GM18505 (cell line): ENCODE measurements at regions not wholly inside any gene's neighbourhood (a gene's known extent, or its start where the extent isn't known, plus 50 kb on each side); places are given as distances from the start of the nearest gene placed in this dataset.
"Not testable (repeated sequence)": the region's sequence is repeated elsewhere in the genome, so short reads cannot be mapped to it uniquely, and the experiment has no call there.

ENCODE experiments used
- ATAC-seq: cut with Tn5 transposase; IDR thresholded peaks from one replicate; pipeline ENCODE4 v1.9.1; 2021; ENCODE audit not compliant: unreplicated experiment
- POLR2A ChIP-seq: IDR thresholded peaks from 4 replicates; pipeline ENCODE4 v1.6.1; 2011; ENCODE audit warnings: borderline replicate concordance; ENCODE audit not compliant: insufficient read depth, insufficient read length; ENCODE audit errors: extremely low read depth

GRCh38 chr16:17565605-17566004 lies 94.8 kb upstream of the XYLT1 start:
- TF ChIP-seq POLR2A = no peak
- ATAC-seq = no peak

- no peak for TF ChIP-seq POLR2A
- no peak for ATAC-seq
Observed at GRCh38 chr16:17564856-17565255, 94.1 kb upstream of the XYLT1 start.

DNA sequence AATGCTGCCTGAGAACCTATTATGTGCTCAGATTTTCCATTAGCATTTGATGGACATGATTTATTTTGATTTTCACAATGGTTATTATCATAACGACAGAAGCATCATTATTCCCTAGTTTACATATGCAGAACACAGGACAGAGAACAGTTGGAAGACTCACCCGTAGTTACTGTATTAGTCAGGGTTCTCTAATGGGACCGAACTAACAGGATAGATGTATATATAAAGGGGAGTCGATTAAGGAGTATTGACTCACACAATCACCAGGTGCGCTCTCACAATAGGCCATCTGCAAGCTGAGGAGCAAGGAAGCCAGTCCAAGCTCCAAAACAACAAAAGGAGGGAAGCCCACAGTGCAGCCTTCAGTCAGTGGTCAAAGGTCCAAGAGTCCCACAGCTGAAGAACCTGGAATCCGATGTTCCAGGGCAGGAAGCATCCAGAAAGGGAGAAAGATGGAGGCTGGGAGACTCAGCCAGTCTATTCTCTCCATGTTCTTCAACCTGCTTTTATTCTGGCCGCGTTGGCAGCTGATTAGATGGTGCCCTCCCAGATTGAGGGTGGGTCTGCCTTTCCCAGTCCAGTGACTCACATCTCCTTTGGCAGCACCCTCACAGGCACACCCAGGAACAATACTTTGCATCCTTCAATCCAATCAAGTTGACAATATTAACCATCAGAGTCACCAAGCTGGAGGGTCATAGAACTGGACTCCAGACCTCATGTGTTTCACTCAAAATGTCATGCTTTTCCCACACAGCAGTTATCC lies 92.7 kb upstream of the XYLT1 start:
- no peak for ATAC-seq
- no peak for TF ChIP-seq POLR2A

DNA sequence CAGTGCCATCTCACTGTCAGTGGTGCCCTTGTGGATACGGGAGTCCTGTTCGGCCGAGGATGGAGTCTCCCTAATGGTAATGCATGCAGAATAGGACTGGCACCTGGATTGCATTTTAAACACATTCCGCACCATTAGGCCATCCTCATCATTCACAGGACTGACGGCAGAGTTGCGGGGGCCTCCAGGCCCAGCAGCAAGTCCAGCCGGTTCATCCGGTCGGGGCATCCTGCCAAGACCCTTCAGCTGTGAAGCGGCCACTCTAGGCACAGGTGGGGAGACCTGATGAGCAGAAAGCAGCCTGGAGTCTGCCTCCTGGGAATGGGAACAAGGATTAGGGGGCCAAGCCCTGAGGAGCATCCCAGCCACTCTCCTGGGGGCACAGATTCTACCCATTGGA lies 90.3 kb upstream of the XYLT1 start:
- ATAC-seq = no peak
- no peak for TF ChIP-seq POLR2A

- no peak for ATAC-seq
- TF ChIP-seq POLR2A = no peak
Observed at GRCh38 chr16:17560548-17560947, 89.8 kb upstream of the XYLT1 start.

GRCh38 chr16:17559394-17559793 lies 88.6 kb upstream of the XYLT1 start:
- no peak for TF ChIP-seq POLR2A
- no peak for ATAC-seq

DNA sequence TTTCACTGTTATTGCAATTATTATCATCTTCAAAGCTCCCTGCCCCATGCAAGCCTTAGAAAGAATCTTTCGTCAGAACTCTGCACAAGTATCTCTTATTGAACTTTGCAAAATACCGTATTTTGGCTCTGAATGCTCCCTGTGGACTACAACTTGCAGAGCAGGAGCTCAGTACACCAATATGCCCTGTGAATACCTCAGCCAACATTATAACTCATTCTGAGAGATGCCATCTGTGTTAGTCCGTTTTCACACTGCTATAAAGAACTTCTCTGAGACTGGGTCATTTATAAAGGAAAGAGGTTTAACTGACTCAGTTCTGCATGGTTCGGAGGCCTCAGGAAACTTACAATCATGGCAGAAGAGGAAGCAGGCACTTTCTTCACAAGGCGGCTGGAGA lies 87.2 kb upstream of the XYLT1 start:
- no peak for TF ChIP-seq POLR2A
- ATAC-seq = no peak

DNA sequence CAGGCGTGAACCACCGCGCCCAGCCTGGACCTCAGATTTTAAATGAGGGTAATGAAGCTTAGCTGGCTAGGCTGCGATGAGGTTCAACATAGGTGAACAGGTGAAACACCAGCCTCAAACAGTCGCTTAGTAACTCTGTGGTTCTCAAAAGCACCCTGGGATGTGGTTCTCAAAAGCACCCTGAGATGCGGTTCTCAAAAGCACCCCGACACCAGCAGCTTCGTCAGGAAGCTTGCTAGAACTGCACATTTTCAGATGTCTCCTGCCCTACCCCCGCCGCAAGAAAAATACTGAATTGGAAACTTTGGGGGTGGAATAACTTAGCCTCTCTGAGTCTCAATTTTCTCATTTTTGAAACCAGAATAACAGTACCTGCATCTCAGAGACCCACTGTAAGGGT lies 86.7 kb upstream of the XYLT1 start:
- no peak for ATAC-seq
- no peak for TF ChIP-seq POLR2A

DNA sequence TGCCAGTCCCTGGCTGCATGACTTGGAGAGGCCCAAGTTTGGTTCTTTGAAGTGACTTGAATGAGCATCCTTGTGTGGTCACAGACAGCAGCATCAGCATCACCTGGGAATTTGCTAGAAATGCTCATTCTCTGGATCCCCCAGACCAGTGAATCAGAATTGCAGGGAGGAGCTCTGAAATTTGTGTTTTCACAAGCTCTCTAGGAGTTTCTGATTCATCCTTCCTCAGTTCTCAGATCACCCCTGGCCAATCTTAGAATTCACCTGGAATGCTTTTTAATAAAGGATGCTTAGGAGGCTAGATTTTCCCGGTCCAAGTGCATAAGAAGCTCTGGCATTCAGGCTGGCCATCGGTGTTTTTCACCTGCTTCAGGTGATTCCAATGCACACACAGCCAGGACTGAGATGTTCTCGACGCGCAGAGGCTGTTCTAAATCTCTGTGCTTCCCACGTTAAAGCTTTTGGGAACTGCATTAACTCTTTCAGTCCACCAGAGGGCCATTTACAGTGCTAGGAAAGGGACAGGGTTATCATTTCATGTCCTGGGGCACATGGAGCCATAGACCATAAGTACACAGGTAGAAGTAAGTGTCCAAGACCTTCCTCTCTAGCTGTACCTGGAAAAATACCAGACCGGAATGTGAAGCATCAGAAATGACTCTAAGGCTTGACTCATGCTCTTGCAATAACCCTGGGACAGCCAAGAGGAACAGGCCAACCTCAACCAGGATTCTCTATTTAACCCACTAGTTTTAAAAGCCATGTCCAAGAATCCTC lies 85.7 kb upstream of the XYLT1 start:
- ATAC-seq = no peak

GRCh38 chr16:17555176-17555575 lies 84.4 kb upstream of the XYLT1 start:
- no peak for ATAC-seq
- TF ChIP-seq POLR2A = no peak

More for the DNA sequence above, 85.7 kb upstream of the XYLT1 start:
- TF ChIP-seq POLR2A = no peak

- no peak for ATAC-seq
- no peak for TF ChIP-seq POLR2A
Observed at GRCh38 chr16:17552351-17552750, 81.6 kb upstream of the XYLT1 start.

DNA sequence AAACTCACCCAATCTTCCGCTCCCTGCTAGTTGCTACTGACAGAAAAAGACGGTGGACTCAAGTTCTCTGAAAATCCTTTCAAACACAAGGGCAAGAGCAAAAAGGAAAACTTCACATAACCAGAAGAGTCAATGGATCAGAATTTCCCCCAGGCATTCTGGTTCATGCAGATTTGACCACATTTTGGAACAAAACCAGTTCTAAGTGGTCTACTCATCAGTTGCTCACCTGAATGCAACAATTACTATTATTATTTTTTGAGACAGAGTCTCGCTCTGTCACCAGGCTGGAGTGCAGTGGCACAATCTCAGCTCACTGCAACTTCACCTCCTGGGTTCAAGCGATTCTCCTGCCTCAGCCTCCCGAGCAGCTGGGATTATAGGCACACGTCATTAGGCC lies 80.9 kb upstream of the XYLT1 start:
- not testable (repeated sequence) for ATAC-seq

- ATAC-seq = no peak
- TF ChIP-seq POLR2A = no peak
Observed at GRCh38 chr16:17548825-17549224, 78.1 kb upstream of the XYLT1 start.

DNA sequence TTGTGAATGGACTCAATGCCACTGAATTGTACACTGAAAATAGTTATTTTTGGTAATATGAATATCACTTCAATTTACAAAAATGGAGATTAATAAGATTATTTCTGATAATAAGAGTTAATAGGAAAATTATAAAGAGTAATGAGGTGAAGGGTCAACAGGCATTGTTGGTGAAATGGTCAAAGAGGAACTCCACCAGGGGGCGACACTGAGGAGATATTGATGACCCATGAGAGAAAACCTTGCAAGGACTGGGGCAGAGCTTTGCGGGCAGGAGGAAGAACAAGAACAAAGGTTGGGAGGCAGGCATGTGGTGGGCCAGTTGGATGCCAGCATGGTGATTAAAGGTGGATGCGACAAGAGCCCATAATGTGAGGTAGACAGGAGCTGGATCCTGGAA lies 74.0 kb upstream of the XYLT1 start:
- no peak for TF ChIP-seq POLR2A
- no peak for ATAC-seq
